Endometrial microvascular endothelial cells (primary cell): ENCODE measurements at regions not wholly inside any gene's neighbourhood (a gene's known extent, or its start where the extent isn't known, plus 50 kb on each side); places are given as distances from the start of the nearest gene placed in this dataset.

Experiments used
- in situ Hi-C: cut with HindIII; loops from 2 replicates; pipeline ENCODE4 v1.10.0; 2017; ENCODE audit warnings: low sequenced_read_pairs, low pct_unique_long_range_greater_than_20kb; ENCODE audit errors: inconsistent ontology term

- in situ Hi-C loops, result loop anchor here (25.0 kb wide), 1 partner anchor 160 kb away; no protein-coding TSS in a partner anchor
These were observed 52.0 kb downstream of the RPP21 start for GRCh38 chr6:30396833-30397479.

GRCh38 chr6:30397697-30398096, 52.7 kb downstream of the RPP21 start:
- in situ Hi-C loops, result loop anchor here (25.0 kb wide), 1 partner anchor 160 kb away; no protein-coding TSS in a partner anchor

GRCh38 chr6:30399390-30400058, 54.6 kb downstream of the RPP21 start:
- in situ Hi-C loops, result loop anchor here (25.0 kb wide), 1 partner anchor 162 kb away; no protein-coding TSS in a partner anchor

GRCh38 chr6:30405934-30406333, 61.0 kb downstream of the RPP21 start:
- in situ Hi-C loops, result no loop called here

- in situ Hi-C loops, result no loop called here
These were observed 64.2 kb downstream of the RPP21 start for GRCh38 chr6:30409184-30409583.

GRCh38 chr6:30411515-30412207, 66.7 kb downstream of the RPP21 start:
- in situ Hi-C loops, result no loop called here

GRCh38 chr6:30418448-30418847, 70.9 kb upstream of the HLA-E start:
- in situ Hi-C loops, result no loop called here

- in situ Hi-C loops, result no loop called here
These were observed 64.8 kb upstream of the HLA-E start for GRCh38 chr6:30424549-30424948.
